Progenitor cell of endocrine pancreas (in vitro differentiated cells): ENCODE measurements at regions not wholly inside any gene's neighbourhood (a gene's known extent, or its start where the extent isn't known, plus 50 kb on each side); places are given as distances from the start of the nearest gene placed in this dataset.

Source experiments
- DNase-seq: peaks from one replicate; pipeline ENCODE4 v3.0.0; 2021; ENCODE audit warnings: low spot score; ENCODE audit not compliant: unreplicated experiment
- H3K27ac Mint-ChIP-seq: 2 replicates; pipeline ENCODE4 v1.8.0; 2021; ENCODE audit warnings: mild to moderate bottlenecking, moderate library complexity, mixed read lengths
- H3K27me3 Mint-ChIP-seq: 2 replicates; pipeline ENCODE4 v1.8.0; 2021; ENCODE audit warnings: mixed read lengths
- H3K36me3 Mint-ChIP-seq: 2 replicates; pipeline ENCODE4 v1.8.0; 2022; ENCODE audit warnings: mixed read lengths; ENCODE audit not compliant: insufficient read depth
- H3K4me1 Mint-ChIP-seq: 2 replicates; pipeline ENCODE4 v1.8.0; 2021; ENCODE audit warnings: low read depth, mixed read lengths
- H3K4me3 Mint-ChIP-seq: 2 replicates; pipeline ENCODE4 v1.8.0; 2021; ENCODE audit warnings: low read depth, mild to moderate bottlenecking, moderate library complexity, mixed read lengths
- H3K9me3 Mint-ChIP-seq: 2 replicates; pipeline ENCODE4 v1.8.0; 2021; ENCODE audit warnings: low read depth, mixed read lengths
- CTCF ChIP-seq: fragments of 200-600 bp; sonication (generic); IDR thresholded peaks from one replicate; pipeline ENCODE4 v1.5.0; 2021; ENCODE audit warnings: antibody characterized with exemption, mild to moderate bottlenecking; ENCODE audit not compliant: unreplicated experiment

- Mint-ChIP-seq H3K36me3 (no peaks in the 10 kb centered on the region), H3K27me3 (no peaks in the 10 kb centered on the region), H3K27ac (no peak overlapping the region), H3K4me3 (no peak overlapping the region), H3K9me3 (no peaks in the 10 kb centered on the region), H3K4me1 (no peaks in the 10 kb centered on the region)
- no peak for TF ChIP-seq CTCF
- no peak for DNase-seq
Measured at GRCh38 chr4:115249808-115250207, 136.4 kb upstream of the NDST4 start.

- no peaks in the 10 kb centered on the region for H3K27me3 Mint-ChIP-seq
- H3K4me1 Mint-ChIP-seq: peaks cover 2% of the 10 kb centered on the region
- H3K27ac Mint-ChIP-seq: no peak overlapping the region
- no peaks in the 10 kb centered on the region for H3K36me3 Mint-ChIP-seq
- TF ChIP-seq CTCF: peak; percentile 50
- no peak for DNase-seq
- H3K4me3 Mint-ChIP-seq: no peak overlapping the region
- H3K9me3 Mint-ChIP-seq: no peaks in the 10 kb centered on the region
Measured at GRCh38 chr4:115234405-115235093, 121.1 kb upstream of the NDST4 start.

GRCh38 chr4:115233600-115233999, 120.2 kb upstream of the NDST4 start:
- no peaks in the 10 kb centered on the region for H3K27me3 Mint-ChIP-seq
- H3K36me3 Mint-ChIP-seq: no peaks in the 10 kb centered on the region
- no peak overlapping the region for H3K27ac Mint-ChIP-seq
- DNase-seq: no peak
- TF ChIP-seq CTCF: no peak
- no peak overlapping the region for H3K4me3 Mint-ChIP-seq
- H3K9me3 Mint-ChIP-seq: no peaks in the 10 kb centered on the region
- peaks cover 2% of the 10 kb centered on the region for H3K4me1 Mint-ChIP-seq

GRCh38 chr4:115229873-115230272, 116.5 kb upstream of the NDST4 start:
- TF ChIP-seq CTCF: no peak
- H3K27me3 Mint-ChIP-seq: no peaks in the 10 kb centered on the region
- peaks cover 5% of the 10 kb centered on the region for H3K9me3 Mint-ChIP-seq
- H3K4me1 Mint-ChIP-seq: peaks cover 2% of the 10 kb centered on the region
- H3K4me3 Mint-ChIP-seq: no peak overlapping the region
- no peak for DNase-seq
- H3K27ac Mint-ChIP-seq: no peak overlapping the region
- no peaks in the 10 kb centered on the region for H3K36me3 Mint-ChIP-seq

DNA sequence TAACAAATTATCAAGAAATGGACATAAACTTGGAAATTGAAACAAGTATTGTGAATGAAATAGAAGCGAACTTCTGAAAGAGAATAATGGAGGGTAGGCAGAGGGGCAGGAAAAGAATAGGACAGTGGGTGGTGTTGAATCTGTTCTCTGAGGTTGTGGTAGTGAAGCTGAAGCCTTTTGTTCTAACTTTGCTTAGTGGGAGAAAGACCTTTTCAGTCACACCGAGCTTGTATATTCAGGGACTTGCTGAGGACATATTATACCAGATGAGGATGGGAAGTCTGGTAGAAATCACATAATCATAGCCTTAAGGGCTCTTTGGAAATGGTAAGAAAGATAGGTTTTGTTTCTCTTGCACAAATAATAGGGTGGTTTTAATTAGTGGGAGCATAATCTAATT, 115.4 kb upstream of the NDST4 start:
- peaks cover 5% of the 10 kb centered on the region for H3K9me3 Mint-ChIP-seq
- no peak overlapping the region for H3K27ac Mint-ChIP-seq
- DNase-seq: no peak
- no peaks in the 10 kb centered on the region for H3K27me3 Mint-ChIP-seq
- no peaks in the 10 kb centered on the region for H3K36me3 Mint-ChIP-seq
- no peak overlapping the region for H3K4me3 Mint-ChIP-seq
- H3K4me1 Mint-ChIP-seq: no peaks in the 10 kb centered on the region
- TF ChIP-seq CTCF: no peak
